ENCODE measurements at regions not wholly inside any gene's neighbourhood (a gene's known extent, or its start where the extent isn't known, plus 50 kb on each side); places are given as distances from the start of the nearest gene placed in this dataset.

GRCh38 chr3:167102071-167102470 lies 278.0 kb downstream of the ZBBX start (continued):
- TF ChIP-seq, protein P1, sequence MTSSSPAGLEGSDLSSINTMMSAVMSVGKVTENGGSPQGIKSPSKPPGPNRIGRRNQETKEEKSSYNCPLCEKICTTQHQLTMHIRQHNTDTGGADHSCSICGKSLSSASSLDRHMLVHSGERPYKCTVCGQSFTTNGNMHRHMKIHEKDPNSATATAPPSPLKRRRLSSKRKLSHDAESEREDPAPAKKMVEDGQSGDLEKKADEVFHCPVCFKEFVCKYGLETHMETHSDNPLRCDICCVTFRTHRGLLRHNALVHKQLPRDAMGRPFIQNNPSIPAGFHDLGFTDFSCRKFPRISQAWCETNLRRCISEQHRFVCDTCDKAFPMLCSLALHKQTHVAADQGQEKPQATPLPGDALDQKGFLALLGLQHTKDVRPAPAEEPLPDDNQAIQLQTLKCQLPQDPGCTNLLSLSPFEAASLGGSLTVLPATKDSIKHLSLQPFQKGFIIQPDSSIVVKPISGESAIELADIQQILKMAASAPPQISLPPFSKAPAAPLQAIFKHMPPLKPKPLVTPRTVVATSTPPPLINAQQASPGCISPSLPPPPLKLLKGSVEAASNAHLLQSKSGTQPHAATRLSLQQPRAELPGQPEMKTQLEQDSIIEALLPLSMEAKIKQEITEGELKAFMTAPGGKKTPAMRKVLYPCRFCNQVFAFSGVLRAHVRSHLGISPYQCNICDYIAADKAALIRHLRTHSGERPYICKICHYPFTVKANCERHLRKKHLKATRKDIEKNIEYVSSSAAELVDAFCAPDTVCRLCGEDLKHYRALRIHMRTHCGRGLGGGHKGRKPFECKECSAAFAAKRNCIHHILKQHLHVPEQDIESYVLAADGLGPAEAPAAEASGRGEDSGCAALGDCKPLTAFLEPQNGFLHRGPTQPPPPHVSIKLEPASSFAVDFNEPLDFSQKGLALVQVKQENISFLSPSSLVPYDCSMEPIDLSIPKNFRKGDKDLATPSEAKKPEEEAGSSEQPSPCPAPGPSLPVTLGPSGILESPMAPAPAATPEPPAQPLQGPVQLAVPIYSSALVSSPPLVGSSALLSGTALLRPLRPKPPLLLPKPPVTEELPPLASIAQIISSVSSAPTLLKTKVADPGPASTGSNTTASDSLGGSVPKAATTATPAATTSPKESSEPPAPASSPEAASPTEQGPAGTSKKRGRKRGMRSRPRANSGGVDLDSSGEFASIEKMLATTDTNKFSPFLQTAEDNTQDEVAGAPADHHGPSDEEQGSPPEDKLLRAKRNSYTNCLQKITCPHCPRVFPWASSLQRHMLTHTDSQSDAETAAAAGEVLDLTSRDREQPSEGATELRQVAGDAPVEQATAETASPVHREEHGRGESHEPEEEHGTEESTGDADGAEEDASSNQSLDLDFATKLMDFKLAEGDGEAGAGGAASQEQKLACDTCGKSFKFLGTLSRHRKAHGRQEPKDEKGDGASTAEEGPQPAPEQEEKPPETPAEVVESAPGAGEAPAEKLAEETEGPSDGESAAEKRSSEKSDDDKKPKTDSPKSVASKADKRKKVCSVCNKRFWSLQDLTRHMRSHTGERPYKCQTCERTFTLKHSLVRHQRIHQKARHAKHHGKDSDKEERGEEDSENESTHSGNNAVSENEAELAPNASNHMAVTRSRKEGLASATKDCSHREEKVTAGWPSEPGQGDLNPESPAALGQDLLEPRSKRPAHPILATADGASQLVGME (CRISPR knock-in tag; IDR thresholded peaks at IDR 0.05): no peak
- TF ChIP-seq RBFOX2 (IDR thresholded peaks at IDR 0.05; ENCODE audit: low read depth, low read length) (no peak), BCL6 (CRISPR knock-in tag; IDR thresholded peaks at IDR 0.05) (no peak), CBX8 (IDR thresholded peaks at IDR 0.05; ENCODE audit: borderline replicate concordance, extremely low read depth, low read depth, low read length, poor library complexity, severe bottlenecking) (no peak), TEAD2 (tag; IDR thresholded peaks at IDR 0.05) (no peak), MAZ (CRISPR knock-in tag; conservative IDR thresholded peaks at IDR 0.05 in 1 of 2, IDR thresholded peaks at IDR 0.05 in 1 of 2) (no peak), NR4A1 (CRISPR knock-in tag; IDR thresholded peaks at IDR 0.05) (no peak), NR4A1 (tag; IDR thresholded peaks at IDR 0.05) (no peak)

Measured in K562 (cell line).